Uterus (tissue), 2 donors: ENCODE measurements at regions not wholly inside any gene's neighbourhood (a gene's known extent, or its start where the extent isn't known, plus 50 kb on each side); places are given as distances from the start of the nearest gene placed in this dataset.

Experiments
- CTCF ChIP-seq, 4 experiments: fragments of 200-600 bp in 2 of 4; fragments of 450-650 bp in 2 of 4; sonication (generic) in 2 of 4; IDR thresholded peaks; one replicate each; pipeline ENCODE4 v1.5.1; 2016 to 2019; ENCODE audit warnings: antibody characterized with exemption in 4 of 4, mild to moderate bottlenecking in 2 of 4, moderate library complexity in 1 of 4
- POLR2A ChIP-seq, 2 donors: fragments of 450-650 bp; IDR thresholded peaks; one replicate each; pipeline ENCODE4 v1.6.1; 2016; ENCODE audit warnings: antibody characterized with exemption in 2 of 2, mild to moderate bottlenecking in 1 of 2, moderate library complexity in 1 of 2

GRCh38 chr12:125408718-125409117 lies 343.5 kb downstream of the AACS start:
- TF ChIP-seq CTCF (IDR thresholded peaks at IDR 0.05) (no peak), POLR2A (IDR thresholded peaks at IDR 0.05) (no peak)
